ENCODE measurements at regions not wholly inside any gene's neighbourhood (a gene's known extent, or its start where the extent isn't known, plus 50 kb on each side); places are given as distances from the start of the nearest gene placed in this dataset.

GRCh38 chr5:8458038-8458383 lies 589.1 kb downstream of the MTRR start:
- peak overlapping the region; percentile 68 for H2AFZ ChIP-seq (ENCODE audit: low read length, unreplicated experiment)
- H3K27me3 ChIP-seq (ENCODE audit: insufficient read depth, low read length), result no peaks in the 10 kb centered on the region
- peaks cover 3% of the 10 kb centered on the region; the same call in 1 of the 2 replicates for H3K36me3 ChIP-seq (ENCODE audit: insufficient read depth, low read length)
- H3K4me1 ChIP-seq (ENCODE audit: control insufficient read depth, insufficient read depth, low read length, unreplicated experiment), result peaks cover 19% of the 10 kb centered on the region
- H3K79me2 ChIP-seq (ENCODE audit: control insufficient read depth, insufficient read depth, low read length, unreplicated experiment), result peaks cover 25% of the 10 kb centered on the region
- H3K27ac ChIP-seq (ENCODE audit: low read depth, low read length), result peak overlapping the region; percentile 50; the same call in 1 of the 2 replicates
- peak overlapping the region; percentile 85 for H3K4me3 ChIP-seq (ENCODE audit: low read depth, low read length)

DNA sequence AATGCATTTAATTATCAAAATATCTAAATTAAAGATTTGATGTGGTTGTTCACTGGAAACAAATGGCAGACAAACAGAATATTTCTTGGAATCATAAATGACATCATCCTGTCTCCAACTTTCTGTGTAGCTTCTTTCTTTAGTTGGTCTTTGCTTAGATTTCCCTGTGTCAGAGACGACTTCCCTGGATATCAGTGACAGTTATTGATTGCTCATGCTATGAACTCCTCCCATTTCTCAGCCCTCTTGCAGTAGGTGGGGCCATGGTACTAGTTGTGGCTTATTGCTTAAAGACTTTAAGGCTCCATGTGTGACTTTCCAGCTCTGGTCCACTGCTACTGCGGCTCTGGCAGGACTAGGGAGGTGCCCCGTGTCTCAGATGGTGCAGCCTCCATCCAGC lies 592.6 kb downstream of the MTRR start:
- Histone ChIP-seq H3K36me3 (ENCODE audit: insufficient read depth, low read length) (peaks cover 3% of the 10 kb centered on the region; the same call in 1 of the 2 replicates), H2AFZ (ENCODE audit: low read length, unreplicated experiment) (no peak overlapping the region), H3K4me1 (ENCODE audit: control insufficient read depth, insufficient read depth, low read length, unreplicated experiment) (peaks cover 13% of the 10 kb centered on the region), H3K79me2 (ENCODE audit: control insufficient read depth, insufficient read depth, low read length, unreplicated experiment) (peaks cover 25% of the 10 kb centered on the region), H3K27me3 (ENCODE audit: insufficient read depth, low read length) (no peaks in the 10 kb centered on the region), H3K4me3 (ENCODE audit: low read depth, low read length) (no peak overlapping the region), H3K27ac (ENCODE audit: low read depth, low read length) (no peak overlapping the region)

- Histone ChIP-seq H3K4me3 (ENCODE audit: low read depth, low read length) (no peak overlapping the region), H3K27ac (ENCODE audit: low read depth, low read length) (no peak overlapping the region), H2AFZ (ENCODE audit: low read length, unreplicated experiment) (no peak overlapping the region), H3K27me3 (ENCODE audit: insufficient read depth, low read length) (no peaks in the 10 kb centered on the region), H3K4me1 (ENCODE audit: control insufficient read depth, insufficient read depth, low read length, unreplicated experiment) (peaks cover 7% of the 10 kb centered on the region), H3K36me3 (ENCODE audit: insufficient read depth, low read length) (peaks cover 3% of the 10 kb centered on the region; the same call in 1 of the 2 replicates), H3K79me2 (ENCODE audit: control insufficient read depth, insufficient read depth, low read length, unreplicated experiment) (peaks cover 24% of the 10 kb centered on the region)
Measured at GRCh38 chr5:8462565-8462964, 593.6 kb downstream of the MTRR start.

DNA sequence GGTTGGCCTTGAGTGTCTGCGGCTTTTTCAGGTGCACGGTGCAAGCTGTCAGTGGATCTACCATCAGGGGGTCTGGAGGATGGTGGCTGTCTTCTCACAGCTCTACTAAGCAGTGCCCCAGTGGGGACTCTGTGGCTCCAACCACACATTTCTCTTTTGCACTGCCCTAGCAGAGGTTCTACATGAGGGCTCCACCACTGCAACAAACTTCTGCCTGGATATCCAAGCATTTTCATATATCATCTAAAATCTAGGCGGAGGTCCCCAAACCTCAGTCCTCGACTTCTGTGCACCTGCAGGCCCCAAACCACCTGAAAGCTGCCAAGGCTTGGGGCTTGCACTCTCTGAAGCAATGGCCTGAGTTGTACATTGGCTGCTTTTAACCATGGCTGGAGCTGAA lies 601.5 kb downstream of the MTRR start:
- Histone ChIP-seq H3K27ac (ENCODE audit: low read depth, low read length) (no peak overlapping the region), H3K4me3 (ENCODE audit: low read depth, low read length) (no peak overlapping the region), H2AFZ (ENCODE audit: low read length, unreplicated experiment) (no peak overlapping the region), H3K36me3 (ENCODE audit: insufficient read depth, low read length) (no peaks in the 10 kb centered on the region), H3K79me2 (ENCODE audit: control insufficient read depth, insufficient read depth, low read length, unreplicated experiment) (no peaks in the 10 kb centered on the region), H3K27me3 (ENCODE audit: insufficient read depth, low read length) (no peaks in the 10 kb centered on the region), H3K4me1 (ENCODE audit: control insufficient read depth, insufficient read depth, low read length, unreplicated experiment) (no peaks in the 10 kb centered on the region)

GRCh38 chr5:8471581-8471980 lies 602.6 kb downstream of the MTRR start:
- H3K4me1 ChIP-seq (ENCODE audit: control insufficient read depth, insufficient read depth, low read length, unreplicated experiment), result no peaks in the 10 kb centered on the region
- no peak overlapping the region for H2AFZ ChIP-seq (ENCODE audit: low read length, unreplicated experiment)
- no peak overlapping the region for H3K27ac ChIP-seq (ENCODE audit: low read depth, low read length)
- H3K79me2 ChIP-seq (ENCODE audit: control insufficient read depth, insufficient read depth, low read length, unreplicated experiment), result no peaks in the 10 kb centered on the region
- no peaks in the 10 kb centered on the region for H3K27me3 ChIP-seq (ENCODE audit: insufficient read depth, low read length)
- no peak overlapping the region for H3K4me3 ChIP-seq (ENCODE audit: low read depth, low read length)
- no peaks in the 10 kb centered on the region for H3K36me3 ChIP-seq (ENCODE audit: insufficient read depth, low read length)

DNA sequence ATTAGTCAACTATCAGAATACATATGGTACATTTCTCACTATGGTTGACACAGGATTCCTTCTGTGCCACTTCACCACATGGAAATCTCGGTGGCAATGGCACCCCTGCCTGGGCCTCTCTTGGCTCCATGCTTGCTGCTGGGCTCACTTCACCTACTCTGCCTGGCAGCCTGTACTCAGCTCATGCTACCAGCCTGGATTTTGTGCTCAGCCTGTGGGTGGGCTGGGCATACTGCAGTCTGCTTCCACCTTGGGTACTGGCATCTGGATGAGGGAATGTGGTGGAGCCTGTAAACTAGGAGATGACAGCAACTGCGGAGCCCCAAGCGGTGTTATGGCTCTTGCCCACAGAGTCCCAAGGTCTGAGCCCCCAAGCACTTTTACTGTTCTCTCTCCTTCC lies 604.1 kb downstream of the MTRR start:
- Histone ChIP-seq H3K36me3 (ENCODE audit: insufficient read depth, low read length) (no peaks in the 10 kb centered on the region), H3K4me3 (ENCODE audit: low read depth, low read length) (no peak overlapping the region), H3K79me2 (ENCODE audit: control insufficient read depth, insufficient read depth, low read length, unreplicated experiment) (no peaks in the 10 kb centered on the region), H3K27ac (ENCODE audit: low read depth, low read length) (no peak overlapping the region), H3K4me1 (ENCODE audit: control insufficient read depth, insufficient read depth, low read length, unreplicated experiment) (no peaks in the 10 kb centered on the region), H2AFZ (ENCODE audit: low read length, unreplicated experiment) (no peak overlapping the region), H3K27me3 (ENCODE audit: insufficient read depth, low read length) (no peaks in the 10 kb centered on the region)

DNA sequence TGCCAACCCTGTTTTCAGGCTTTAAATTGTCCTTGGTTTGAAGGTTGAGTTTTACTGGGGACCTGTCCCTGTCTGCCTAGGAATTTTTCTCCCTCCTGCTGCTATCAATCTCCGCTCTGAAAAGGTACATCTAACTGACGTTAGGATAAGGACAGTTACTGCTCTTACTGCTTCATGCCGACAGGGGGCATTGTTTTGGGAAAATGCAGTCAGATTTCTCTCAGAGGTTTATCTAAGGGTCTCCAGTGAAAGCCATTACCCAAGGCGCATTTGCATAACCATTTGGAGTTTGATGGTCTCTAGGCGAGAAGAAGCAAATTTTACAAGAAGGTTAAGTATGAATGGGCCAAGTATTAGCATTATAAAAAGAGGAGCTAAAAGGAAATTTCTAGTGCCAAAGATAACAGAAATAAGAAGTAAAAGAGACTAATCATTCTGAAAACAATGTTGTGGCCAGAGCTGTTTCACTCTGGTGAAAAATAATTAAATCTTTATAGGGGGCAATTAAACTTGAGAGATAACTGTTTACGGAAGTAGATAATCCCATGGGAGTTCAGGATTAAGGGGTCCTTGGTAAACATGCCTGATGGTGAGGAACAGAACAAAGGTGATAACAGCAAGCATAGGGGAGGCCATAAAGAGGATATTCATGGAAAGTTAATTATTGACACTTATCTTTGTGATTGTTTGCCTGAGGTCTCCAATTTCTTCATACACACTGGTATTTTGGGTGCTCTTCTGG lies 605.0 kb downstream of the MTRR start:
- no peaks in the 10 kb centered on the region for H3K79me2 ChIP-seq (ENCODE audit: control insufficient read depth, insufficient read depth, low read length, unreplicated experiment)
- H3K4me1 ChIP-seq (ENCODE audit: control insufficient read depth, insufficient read depth, low read length, unreplicated experiment), result no peaks in the 10 kb centered on the region
- H3K36me3 ChIP-seq (ENCODE audit: insufficient read depth, low read length), result no peaks in the 10 kb centered on the region
- no peak overlapping the region for H3K27ac ChIP-seq (ENCODE audit: low read depth, low read length)
- H3K4me3 ChIP-seq (ENCODE audit: low read depth, low read length), result no peak overlapping the region
- H2AFZ ChIP-seq (ENCODE audit: low read length, unreplicated experiment), result no peak overlapping the region
- H3K27me3 ChIP-seq (ENCODE audit: insufficient read depth, low read length), result no peaks in the 10 kb centered on the region

- H3K27me3 ChIP-seq (ENCODE audit: insufficient read depth, low read length), result no peaks in the 10 kb centered on the region
- H3K79me2 ChIP-seq (ENCODE audit: control insufficient read depth, insufficient read depth, low read length, unreplicated experiment), result no peaks in the 10 kb centered on the region
- H3K4me3 ChIP-seq (ENCODE audit: low read depth, low read length), result no peak overlapping the region
- H2AFZ ChIP-seq (ENCODE audit: low read length, unreplicated experiment), result no peak overlapping the region
- no peaks in the 10 kb centered on the region for H3K4me1 ChIP-seq (ENCODE audit: control insufficient read depth, insufficient read depth, low read length, unreplicated experiment)
- no peaks in the 10 kb centered on the region for H3K36me3 ChIP-seq (ENCODE audit: insufficient read depth, low read length)
- H3K27ac ChIP-seq (ENCODE audit: low read depth, low read length), result no peak overlapping the region
Measured at GRCh38 chr5:8474569-8474930, 605.6 kb downstream of the MTRR start.

GRCh38 chr5:8478326-8478725 lies 609.4 kb downstream of the MTRR start:
- no peak overlapping the region for H3K27ac ChIP-seq (ENCODE audit: low read depth, low read length)
- no peaks in the 10 kb centered on the region for H3K79me2 ChIP-seq (ENCODE audit: control insufficient read depth, insufficient read depth, low read length, unreplicated experiment)
- no peaks in the 10 kb centered on the region for H3K36me3 ChIP-seq (ENCODE audit: insufficient read depth, low read length)
- no peak overlapping the region for H3K4me3 ChIP-seq (ENCODE audit: low read depth, low read length)
- H3K27me3 ChIP-seq (ENCODE audit: insufficient read depth, low read length), result no peaks in the 10 kb centered on the region
- H2AFZ ChIP-seq (ENCODE audit: low read length, unreplicated experiment), result no peak overlapping the region
- H3K4me1 ChIP-seq (ENCODE audit: control insufficient read depth, insufficient read depth, low read length, unreplicated experiment), result no peaks in the 10 kb centered on the region

DNA sequence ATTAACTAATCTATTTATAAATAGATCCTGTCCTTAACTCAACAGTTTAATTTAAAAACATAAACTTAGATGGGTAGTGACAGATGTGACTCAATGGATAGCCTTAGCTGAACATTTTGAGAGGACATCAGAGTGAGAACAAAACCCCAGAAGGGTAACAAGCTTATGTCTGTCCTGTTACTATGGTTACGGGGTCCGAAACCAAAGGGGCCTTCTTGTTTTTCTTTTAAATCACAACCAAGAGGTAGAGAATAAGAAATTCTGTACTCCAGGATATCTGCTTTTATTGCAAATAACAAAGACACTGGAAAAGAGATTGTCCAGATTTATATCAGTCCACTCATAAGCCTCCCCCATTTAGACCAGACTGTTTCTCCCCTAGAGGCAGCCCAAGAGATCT lies 612.1 kb downstream of the MTRR start:
- H3K27ac ChIP-seq (ENCODE audit: low read depth, low read length), result no peak overlapping the region
- H3K4me1 ChIP-seq (ENCODE audit: control insufficient read depth, insufficient read depth, low read length, unreplicated experiment), result no peaks in the 10 kb centered on the region
- no peaks in the 10 kb centered on the region for H3K36me3 ChIP-seq (ENCODE audit: insufficient read depth, low read length)
- H3K4me3 ChIP-seq (ENCODE audit: low read depth, low read length), result no peak overlapping the region
- no peaks in the 10 kb centered on the region for H3K27me3 ChIP-seq (ENCODE audit: insufficient read depth, low read length)
- no peak overlapping the region for H2AFZ ChIP-seq (ENCODE audit: low read length, unreplicated experiment)
- H3K79me2 ChIP-seq (ENCODE audit: control insufficient read depth, insufficient read depth, low read length, unreplicated experiment), result no peaks in the 10 kb centered on the region

GRCh38 chr5:8491254-8491653 lies 622.3 kb downstream of the MTRR start:
- Histone ChIP-seq H3K27ac (ENCODE audit: low read depth, low read length) (no peak overlapping the region), H2AFZ (ENCODE audit: low read length, unreplicated experiment) (no peak overlapping the region), H3K27me3 (ENCODE audit: insufficient read depth, low read length) (no peaks in the 10 kb centered on the region), H3K4me1 (ENCODE audit: control insufficient read depth, insufficient read depth, low read length, unreplicated experiment) (no peaks in the 10 kb centered on the region), H3K79me2 (ENCODE audit: control insufficient read depth, insufficient read depth, low read length, unreplicated experiment) (no peaks in the 10 kb centered on the region), H3K4me3 (ENCODE audit: low read depth, low read length) (no peak overlapping the region), H3K36me3 (ENCODE audit: insufficient read depth, low read length) (no peaks in the 10 kb centered on the region)

Measured in ACC112 (cell line).